ENCODE measurements at regions not wholly inside any gene's neighbourhood (a gene's known extent, or its start where the extent isn't known, plus 50 kb on each side); places are given as distances from the start of the nearest gene placed in this dataset.

DNA sequence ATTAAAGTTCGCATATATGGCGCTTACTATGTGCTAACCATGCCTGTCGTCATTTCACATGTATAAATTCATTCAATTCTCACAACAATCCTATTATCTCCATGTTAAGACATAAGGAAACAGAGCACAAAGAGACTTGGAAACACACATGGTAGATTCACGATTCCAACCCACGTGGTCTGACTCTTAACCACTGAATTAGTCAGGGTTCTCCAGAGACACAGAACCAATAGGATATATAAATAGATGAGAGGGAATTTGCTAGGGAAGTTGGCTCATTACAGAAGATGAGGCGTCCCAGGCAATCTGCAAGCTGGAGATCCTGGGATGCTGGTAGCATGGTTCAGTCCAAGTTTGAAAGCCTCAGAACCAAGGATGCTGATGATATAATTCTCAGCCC, 765.3 kb downstream of the TBL1XR1 start:
- Histone ChIP-seq H3K36me3 (ENCODE audit: control insufficient read depth in 4 of 4, insufficient read depth in 4 of 4, low read length in 4 of 4) (no peaks in the 10 kb centered on the region), H3K4me3 (no peak overlapping the region), H3K9me3 (ENCODE audit: control insufficient read depth in 4 of 4, insufficient read depth in 3 of 4, low read length in 3 of 4) (no peaks in the 10 kb centered on the region), H3K27ac (ENCODE audit: low read depth in 1 of 2, low read length in 1 of 2) (no peak overlapping the region), H3K9ac (ENCODE audit: insufficient read depth in 1 of 2, low read length in 2 of 2) (no peak overlapping the region), H3K4me1 (ENCODE audit: control insufficient read depth in 5 of 5, insufficient read depth in 5 of 5, low read length in 5 of 5) (peaks cover 0 to 3% (median 0%) of the 10 kb centered on the region in 5 donors), H3K27me3 (ENCODE audit: control insufficient read depth in 3 of 3, insufficient read depth in 3 of 3, low read length in 2 of 3) (no peaks in the 10 kb centered on the region)
- DNase-seq = no peak
- TF ChIP-seq, protein P1, sequence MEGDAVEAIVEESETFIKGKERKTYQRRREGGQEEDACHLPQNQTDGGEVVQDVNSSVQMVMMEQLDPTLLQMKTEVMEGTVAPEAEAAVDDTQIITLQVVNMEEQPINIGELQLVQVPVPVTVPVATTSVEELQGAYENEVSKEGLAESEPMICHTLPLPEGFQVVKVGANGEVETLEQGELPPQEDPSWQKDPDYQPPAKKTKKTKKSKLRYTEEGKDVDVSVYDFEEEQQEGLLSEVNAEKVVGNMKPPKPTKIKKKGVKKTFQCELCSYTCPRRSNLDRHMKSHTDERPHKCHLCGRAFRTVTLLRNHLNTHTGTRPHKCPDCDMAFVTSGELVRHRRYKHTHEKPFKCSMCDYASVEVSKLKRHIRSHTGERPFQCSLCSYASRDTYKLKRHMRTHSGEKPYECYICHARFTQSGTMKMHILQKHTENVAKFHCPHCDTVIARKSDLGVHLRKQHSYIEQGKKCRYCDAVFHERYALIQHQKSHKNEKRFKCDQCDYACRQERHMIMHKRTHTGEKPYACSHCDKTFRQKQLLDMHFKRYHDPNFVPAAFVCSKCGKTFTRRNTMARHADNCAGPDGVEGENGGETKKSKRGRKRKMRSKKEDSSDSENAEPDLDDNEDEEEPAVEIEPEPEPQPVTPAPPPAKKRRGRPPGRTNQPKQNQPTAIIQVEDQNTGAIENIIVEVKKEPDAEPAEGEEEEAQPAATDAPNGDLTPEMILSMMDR (IDR thresholded peaks at IDR 0.05; ENCODE audit: control extremely low read depth, extremely low read depth) = no peak
- ATAC-seq (ENCODE audit: insufficient read depth, low FRiP score) = no peak
- 73 to 82% methylated on average over 6 of the region's 6 CpGs for WGBS, 2 donors

DNA sequence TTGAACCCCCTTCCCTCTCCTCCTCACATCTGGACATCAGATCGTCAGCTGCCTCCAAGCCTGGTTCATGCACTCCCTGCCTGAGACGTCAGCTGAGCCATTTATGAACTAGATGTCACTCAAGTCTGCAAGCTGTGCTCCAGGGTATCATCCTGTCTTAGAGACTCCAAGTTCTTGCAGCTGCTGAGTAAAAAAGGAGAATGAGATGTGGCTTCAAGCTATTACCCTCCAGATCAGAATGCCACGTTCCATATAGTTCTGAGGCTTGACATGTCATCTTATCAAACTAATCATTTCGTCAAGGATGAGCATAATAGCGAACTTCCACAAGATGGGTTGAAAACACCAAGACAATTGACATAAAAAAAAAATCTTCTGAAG, 766.3 kb downstream of the TBL1XR1 start:
- H3K36me3 ChIP-seq (ENCODE audit: control insufficient read depth in 4 of 4, insufficient read depth in 4 of 4, low read length in 4 of 4) = no peaks in the 10 kb centered on the region
- no peak overlapping the region for H3K27ac ChIP-seq (ENCODE audit: low read depth in 1 of 2, low read length in 1 of 2)
- ATAC-seq (ENCODE audit: insufficient read depth, low FRiP score) = no peak
- no peaks in the 10 kb centered on the region for H3K27me3 ChIP-seq (ENCODE audit: control insufficient read depth in 3 of 3, insufficient read depth in 3 of 3, low read length in 2 of 3)
- no peak for DNase-seq
- 48 to 71% methylated on average over 5 of the region's 5 CpGs for WGBS, 2 donors
- no peak overlapping the region for H3K9ac ChIP-seq (ENCODE audit: insufficient read depth in 1 of 2, low read length in 2 of 2)
- no peaks in the 10 kb centered on the region for H3K9me3 ChIP-seq (ENCODE audit: control insufficient read depth in 4 of 4, insufficient read depth in 3 of 4, low read length in 3 of 4)
- TF ChIP-seq, protein P1 (IDR thresholded peaks at IDR 0.05; ENCODE audit: control extremely low read depth, extremely low read depth) = no peak
- peaks cover 0 to 3% (median 0%) of the 10 kb centered on the region in 5 donors for H3K4me1 ChIP-seq (ENCODE audit: control insufficient read depth in 5 of 5, insufficient read depth in 5 of 5, low read length in 5 of 5)
- no peak overlapping the region for H3K4me3 ChIP-seq

DNA sequence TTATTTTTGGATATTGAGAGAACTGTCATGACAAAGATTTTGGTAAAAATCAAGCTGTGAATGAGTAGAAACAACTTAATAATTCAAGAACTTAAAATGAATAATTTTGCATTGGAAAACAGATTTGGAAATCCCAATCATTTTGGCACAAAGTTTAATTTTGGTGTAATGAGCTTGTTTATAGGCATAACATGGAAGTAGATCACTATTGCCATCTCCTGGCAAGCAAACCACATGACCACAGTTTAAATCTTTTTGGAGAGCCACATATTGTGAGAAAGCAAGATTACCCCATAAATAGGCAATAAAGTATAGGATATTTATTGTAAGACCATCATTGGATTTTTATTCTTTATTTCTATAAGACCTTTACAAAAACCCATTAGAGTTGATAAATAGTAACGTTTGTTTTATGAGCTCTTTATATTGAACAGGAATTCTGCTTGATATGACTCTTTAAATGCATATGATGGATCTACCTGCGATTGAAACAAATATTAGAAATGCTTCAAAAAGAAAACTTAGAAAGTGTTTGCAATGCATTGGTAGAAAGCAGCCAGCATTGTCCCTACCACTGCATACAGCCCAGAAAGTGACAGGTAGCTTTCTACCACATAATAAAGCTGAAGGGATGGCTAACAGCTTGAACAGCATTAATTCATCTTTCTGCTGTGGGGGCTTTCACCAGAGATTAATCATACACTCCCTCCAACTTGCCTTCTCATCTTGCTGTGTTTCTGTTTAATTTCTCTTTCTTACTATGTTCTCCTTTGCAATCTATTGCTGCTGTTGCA, 766.8 kb downstream of the TBL1XR1 start:
- TF ChIP-seq, protein P1 (IDR thresholded peaks at IDR 0.05; ENCODE audit: control extremely low read depth, extremely low read depth) = peak; percentile 23
- no peaks in the 10 kb centered on the region for H3K36me3 ChIP-seq (ENCODE audit: control insufficient read depth in 4 of 4, insufficient read depth in 4 of 4, low read length in 4 of 4)
- H3K4me3 ChIP-seq = no peak overlapping the region
- H3K27me3 ChIP-seq (ENCODE audit: control insufficient read depth in 3 of 3, insufficient read depth in 3 of 3, low read length in 2 of 3) = no peaks in the 10 kb centered on the region
- H3K9ac ChIP-seq (ENCODE audit: insufficient read depth in 1 of 2, low read length in 2 of 2) = no peak overlapping the region
- no peak for ATAC-seq (ENCODE audit: insufficient read depth, low FRiP score)
- H3K27ac ChIP-seq (ENCODE audit: low read depth in 1 of 2, low read length in 1 of 2) = no peak overlapping the region
- peak; percentile 21 to 84 (median 75) for DNase-seq
- WGBS, 2 donors = 47 to 52% methylated on average over 2 of the region's 2 CpGs
- H3K4me1 ChIP-seq (ENCODE audit: control insufficient read depth in 5 of 5, insufficient read depth in 5 of 5, low read length in 5 of 5) = peaks cover 0 to 3% (median 0%) of the 10 kb centered on the region in 5 donors
- no peaks in the 10 kb centered on the region for H3K9me3 ChIP-seq (ENCODE audit: control insufficient read depth in 4 of 4, insufficient read depth in 3 of 4, low read length in 3 of 4)
